Stimulated activated CD8-positive, alpha-beta memory T cell treated with anti-CD3 and anti-CD28 coated beads, Interleukin-12 subunit alpha, Interleukin-12 subunit beta, amount 100 ng/mL, for 4 hours (primary cell): ENCODE measurements at regions not wholly inside any gene's neighbourhood (a gene's known extent, or its start where the extent isn't known, plus 50 kb on each side); places are given as distances from the start of the nearest gene placed in this dataset.

Experiments
- DNase-seq: peaks from one replicate; pipeline ENCODE4 v3.0.0-alpha.2; 2020; ENCODE audit warnings: low read depth

- no peak for DNase-seq
These were observed 162.9 kb downstream of the GXYLT1 start for GRCh38 chr12:41981758-41982157.

DNA sequence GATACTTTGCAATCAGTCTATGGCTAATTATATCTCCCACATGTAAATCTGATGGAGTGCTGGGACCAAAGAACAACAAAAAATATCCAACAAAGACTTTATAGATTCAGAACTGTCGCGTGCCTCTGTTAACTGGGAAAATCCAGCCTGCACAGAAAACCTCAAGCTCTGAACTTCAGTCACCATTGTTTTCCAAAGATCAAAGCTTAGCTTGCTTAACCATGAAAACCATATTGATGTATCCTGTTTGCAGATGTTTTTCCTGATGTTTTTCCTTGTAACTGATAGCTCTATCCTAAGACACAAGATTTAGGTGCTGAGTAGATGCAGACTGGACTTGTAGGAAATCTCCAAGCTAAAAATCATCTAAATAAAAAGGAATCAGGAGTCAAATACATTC lies 163.7 kb downstream of the GXYLT1 start:
- DNase-seq: no peak

- DNase-seq: no peak
These were observed 164.3 kb downstream of the GXYLT1 start for GRCh38 chr12:41980390-41980789.

GRCh38 chr12:41979574-41979973 lies 165.1 kb downstream of the GXYLT1 start:
- DNase-seq: no peak

DNA sequence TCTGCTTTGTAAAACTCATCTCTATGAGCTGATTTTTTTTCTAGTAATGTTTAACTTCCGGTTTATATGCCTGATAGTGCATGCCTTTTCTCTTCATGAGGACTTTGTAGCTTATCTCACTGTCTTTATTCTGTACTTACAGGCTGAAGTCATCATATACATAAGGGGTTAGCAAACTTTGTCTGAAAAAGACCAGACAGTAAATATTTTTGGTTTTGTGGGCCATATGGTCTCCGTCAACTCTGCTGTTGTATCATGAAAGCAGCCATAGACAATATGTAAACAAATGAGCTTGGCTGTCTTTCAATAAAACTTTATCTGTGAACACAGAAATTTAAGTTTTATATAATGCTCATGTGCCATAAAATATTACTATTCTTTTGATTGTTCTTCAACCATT lies 172.1 kb downstream of the GXYLT1 start:
- DNase-seq: no peak

GRCh38 chr12:41972196-41972595 lies 172.5 kb downstream of the GXYLT1 start:
- DNase-seq: no peak

DNA sequence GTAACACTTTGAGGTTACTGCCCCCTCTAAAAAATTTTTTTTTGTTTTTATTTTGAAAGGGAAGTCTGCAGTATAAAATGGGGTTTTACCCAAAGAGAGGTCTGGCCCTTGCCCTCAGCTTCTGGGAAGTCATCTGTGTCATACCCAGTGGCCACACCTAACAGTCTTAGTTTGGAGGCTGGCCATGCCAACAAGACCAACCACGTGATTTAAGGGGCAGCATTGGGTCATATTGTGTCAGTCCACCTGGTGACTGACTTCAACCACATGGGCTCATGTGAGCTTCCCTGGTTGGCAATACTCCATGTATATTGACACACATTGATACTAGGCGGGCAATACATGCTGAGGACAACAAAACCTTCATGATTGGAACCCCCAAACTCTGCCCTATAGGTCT lies 173.9 kb downstream of the GXYLT1 start:
- DNase-seq: no peak

GRCh38 chr12:41968599-41968998 lies 176.1 kb downstream of the GXYLT1 start:
- no peak for DNase-seq

GRCh38 chr12:41967668-41968500 lies 176.8 kb downstream of the GXYLT1 start:
- DNase-seq: no peak

GRCh38 chr12:41966916-41967315 lies 177.8 kb downstream of the GXYLT1 start:
- no peak for DNase-seq

GRCh38 chr12:41966001-41966400 lies 178.7 kb downstream of the GXYLT1 start:
- DNase-seq: no peak

GRCh38 chr12:41963398-41963797 lies 181.3 kb downstream of the GXYLT1 start:
- DNase-seq: no peak

DNA sequence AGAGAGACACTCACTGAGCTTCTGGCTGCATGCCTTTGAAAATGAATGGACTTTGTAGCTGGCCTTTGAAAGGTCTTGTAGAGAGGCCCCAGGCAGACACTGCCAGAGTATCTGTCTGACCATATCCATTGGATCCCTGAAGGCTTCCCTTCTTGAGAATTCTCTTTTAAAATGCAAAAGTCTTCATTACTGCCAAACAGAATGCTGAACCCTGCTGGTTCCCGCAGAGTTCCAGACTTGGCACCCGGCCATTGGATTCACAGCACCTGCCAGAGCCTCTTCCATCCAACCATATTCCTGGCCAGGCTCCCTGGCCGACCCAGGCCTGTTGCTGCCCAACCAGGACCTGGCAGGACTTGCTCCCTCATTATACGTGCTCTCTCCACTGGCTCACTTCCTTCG lies 182.5 kb downstream of the GXYLT1 start:
- DNase-seq: no peak

DNA sequence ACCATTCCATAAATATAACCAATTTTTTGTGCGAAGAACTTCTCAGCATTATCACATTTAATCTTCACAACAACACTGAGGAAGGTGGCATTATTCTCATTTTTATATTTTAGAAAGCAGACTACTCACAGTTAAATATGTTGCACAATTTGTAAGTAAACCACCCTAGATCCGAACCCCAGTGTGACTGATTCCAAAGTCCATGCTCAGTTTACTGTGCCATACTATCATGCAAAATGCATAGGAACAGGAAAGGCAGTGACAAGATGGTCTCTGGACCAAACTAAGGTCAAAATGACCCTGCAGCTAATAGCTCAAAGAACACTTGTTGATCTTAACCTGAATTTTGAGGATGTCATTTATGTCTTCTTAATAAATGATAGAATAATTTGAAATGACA lies 185.4 kb downstream of the GXYLT1 start:
- no peak for DNase-seq

DNA sequence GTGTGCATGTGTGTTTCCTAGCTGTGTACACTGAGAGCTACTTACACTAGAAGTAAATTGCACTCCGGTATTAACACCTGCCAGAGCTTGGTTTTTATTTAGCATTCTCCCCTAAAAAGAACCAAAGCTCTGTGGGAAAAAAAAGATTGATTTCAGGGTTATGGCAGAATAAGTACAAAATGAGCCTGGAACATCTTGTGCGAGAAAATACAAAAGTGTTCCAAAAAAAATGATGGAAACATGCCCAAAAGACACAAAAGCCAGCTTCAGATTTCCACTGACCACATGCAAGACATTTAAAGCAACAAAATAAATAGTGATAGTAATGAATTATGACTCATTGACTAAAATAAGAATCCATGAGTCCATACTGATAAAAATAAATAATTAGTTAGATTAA lies 188.3 kb downstream of the GXYLT1 start:
- no peak for DNase-seq

DNA sequence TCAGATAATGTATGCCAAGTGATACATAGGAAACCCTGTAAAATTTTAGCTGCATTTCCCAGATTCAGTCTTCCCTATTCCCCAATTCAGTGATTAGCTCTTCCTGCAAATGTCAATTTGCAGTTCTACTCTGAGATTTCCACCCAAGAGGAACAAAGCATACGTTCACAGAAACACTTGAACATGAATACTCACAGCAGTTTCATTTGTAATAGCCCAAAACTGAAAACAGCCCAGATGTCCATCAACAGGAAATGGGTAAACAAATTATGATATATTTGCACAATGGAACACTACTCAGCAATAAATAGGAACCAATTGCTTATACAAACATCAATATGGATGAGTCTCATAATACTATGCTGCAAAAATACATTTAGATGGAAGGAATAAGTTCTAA lies 194.2 kb downstream of the GXYLT1 start:
- no peak for DNase-seq

GRCh38 chr12:41946106-41946505 lies 198.6 kb downstream of the GXYLT1 start:
- no peak for DNase-seq

- DNase-seq: no peak
These were observed 200.5 kb downstream of the GXYLT1 start for GRCh38 chr12:41944216-41944615.

DNA sequence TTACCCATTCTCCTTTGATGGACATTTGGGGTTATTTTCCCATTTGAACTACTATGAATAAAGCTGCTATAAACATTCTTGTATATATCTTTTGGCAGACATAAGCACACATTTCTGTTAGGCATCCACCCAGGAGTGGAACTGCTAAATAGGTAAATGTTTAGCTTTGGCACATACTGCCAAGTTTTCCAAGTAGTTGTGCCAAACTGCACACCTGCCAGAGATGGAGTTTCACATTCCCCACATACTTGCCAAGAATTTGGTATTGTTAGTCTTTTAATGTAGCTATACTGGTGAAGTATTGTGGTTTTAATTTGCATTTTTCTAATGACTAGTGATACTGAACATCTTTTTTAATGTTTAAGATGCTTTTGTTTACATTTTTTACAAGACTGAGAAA lies 201.0 kb downstream of the GXYLT1 start:
- no peak for DNase-seq

GRCh38 chr12:41942354-41942753 lies 202.3 kb downstream of the GXYLT1 start:
- no peak for DNase-seq

GRCh38 chr12:41941079-41941478 lies 203.6 kb downstream of the GXYLT1 start:
- no peak for DNase-seq

DNA sequence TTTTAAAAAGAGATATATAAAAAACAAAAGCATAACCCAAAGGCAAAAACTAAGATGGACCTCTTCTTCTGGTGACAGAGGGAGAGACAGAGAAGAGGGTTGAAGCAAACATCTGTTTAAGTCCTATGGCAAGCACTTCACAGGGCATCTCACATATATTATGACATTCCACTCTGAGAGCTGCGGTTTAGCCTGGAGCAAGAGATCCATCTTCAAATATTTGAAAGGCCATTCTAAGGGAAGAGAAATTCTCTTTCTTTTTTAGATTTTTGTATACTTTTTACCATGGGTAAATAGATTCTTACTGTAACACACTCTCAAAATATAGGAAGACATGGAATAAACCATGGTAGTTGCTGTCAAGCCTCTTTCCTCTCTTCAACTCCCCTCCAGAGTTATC lies 204.1 kb downstream of the GXYLT1 start:
- no peak for DNase-seq

DNA sequence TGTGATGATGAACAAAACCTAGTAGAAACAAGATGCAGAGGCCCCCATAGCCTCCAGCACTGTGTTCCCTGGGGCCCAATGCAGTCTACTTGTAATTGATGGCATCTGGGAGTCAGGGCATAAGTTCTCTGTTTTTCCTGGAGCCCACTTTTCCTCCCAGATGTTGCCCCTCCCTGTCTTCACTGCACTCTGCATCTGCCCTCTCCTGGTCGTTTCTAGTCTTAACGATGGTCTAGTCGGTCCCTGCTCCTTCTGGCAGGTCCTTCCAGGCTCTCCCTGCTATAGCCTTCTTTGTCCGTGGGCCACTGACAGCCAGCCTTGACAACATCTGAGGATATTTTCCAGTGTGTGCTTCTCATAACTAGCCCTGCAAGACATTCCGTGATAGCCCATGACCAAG lies 208.3 kb downstream of the GXYLT1 start:
- DNase-seq: no peak

DNA sequence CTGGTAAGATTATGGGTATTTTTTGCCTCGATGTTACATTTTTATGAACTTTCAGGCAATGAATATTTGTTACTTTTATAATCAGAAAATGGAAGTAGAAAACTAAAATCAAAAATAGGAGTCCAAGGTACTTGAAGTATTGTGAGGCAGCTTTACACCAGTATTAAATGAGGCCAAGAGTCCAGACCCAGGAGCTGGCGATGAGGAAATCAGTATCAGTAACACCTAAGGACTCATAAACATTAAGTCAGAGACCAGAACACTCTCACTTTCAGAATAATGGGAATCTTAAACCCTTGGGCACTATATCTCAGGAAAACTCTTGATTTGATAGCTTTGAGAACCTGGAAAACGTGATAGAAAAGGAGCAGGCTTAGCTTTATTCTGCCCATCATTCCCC lies 208.8 kb downstream of the GXYLT1 start:
- DNase-seq: no peak
